ENCODE measurements at regions not wholly inside any gene's neighbourhood (a gene's known extent, or its start where the extent isn't known, plus 50 kb on each side); places are given as distances from the start of the nearest gene placed in this dataset.
"Not testable (repeated sequence)": the region's sequence is repeated elsewhere in the genome, so short reads cannot be mapped to it uniquely, and the experiment has no call there.

DNA sequence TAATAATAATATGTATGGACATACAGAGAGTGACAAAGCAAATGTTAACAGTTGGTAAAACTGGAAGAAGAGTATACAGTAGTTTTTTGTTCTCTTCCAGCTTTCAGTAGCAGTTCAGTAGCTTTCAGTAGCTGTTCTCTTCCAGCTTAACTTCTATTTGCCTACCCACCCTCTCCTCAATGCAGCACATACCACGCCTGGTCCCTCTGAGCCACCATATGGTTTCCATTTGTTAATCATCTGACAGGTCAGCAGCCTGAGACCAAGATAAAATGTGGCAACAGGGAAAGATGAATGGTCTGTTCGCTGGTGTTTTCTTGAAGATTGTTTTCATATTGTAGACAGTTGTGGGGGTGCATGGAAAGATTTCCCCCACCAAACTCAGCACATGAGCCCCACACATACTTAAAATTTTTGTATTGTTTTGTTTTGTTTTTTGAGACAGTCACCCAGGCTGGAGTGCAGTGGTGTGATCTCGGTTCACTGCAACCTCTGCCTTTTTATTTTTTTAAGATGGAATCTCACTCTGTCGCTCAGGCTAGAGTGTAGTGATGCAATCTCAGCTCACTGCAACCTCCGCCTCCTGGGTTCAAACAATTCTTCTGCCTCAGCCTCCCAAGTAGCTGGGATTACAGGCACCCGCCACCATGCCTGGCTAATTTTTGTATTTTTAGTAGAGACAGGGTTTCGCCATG lies 56.8 kb downstream of the ATP6V0E2 start:
- WGBS, 2 donors (ENCODE audit: low coverage in 1 of 2): 3% methylated on average over 3 of the region's 7 CpGs; no CpG with 5 or more reads in 1 of the 2 donors
- H3K27ac ChIP-seq, H3K36me3 ChIP-seq, H3K27me3 ChIP-seq, H3K4me3 ChIP-seq, H3K4me1 ChIP-seq, H3K9me3 ChIP-seq, ATAC-seq: not testable (repeated sequence)

DNA sequence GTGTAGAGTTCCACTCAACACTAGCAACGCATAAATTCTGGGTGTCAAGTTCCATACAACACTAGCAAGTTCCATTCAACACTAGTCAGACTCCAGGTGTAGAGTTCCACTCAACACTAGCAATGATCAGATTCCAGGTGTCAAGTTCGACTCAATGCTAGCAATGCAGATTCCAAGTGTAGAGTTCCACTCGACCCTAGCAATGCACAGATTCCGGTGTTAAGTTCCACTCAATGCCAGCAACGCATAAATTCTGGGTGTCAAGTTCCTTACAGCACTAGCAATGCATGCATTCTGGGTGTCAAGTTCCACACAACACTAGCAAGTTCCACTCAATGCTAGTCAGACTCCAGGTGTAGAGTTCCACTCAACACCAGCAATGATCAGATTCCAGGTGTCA lies 60.0 kb downstream of the ATP6V0E2 start:
- not testable (repeated sequence) for H3K9me3 ChIP-seq, H3K27ac ChIP-seq, H3K4me3 ChIP-seq, H3K4me1 ChIP-seq, H3K36me3 ChIP-seq, H3K27me3 ChIP-seq, ATAC-seq
- 68% methylated on average over 3 of the region's 5 CpGs; no CpG with 5 or more reads in 1 of the 2 donors for WGBS, 2 donors (ENCODE audit: low coverage in 1 of 2)

DNA sequence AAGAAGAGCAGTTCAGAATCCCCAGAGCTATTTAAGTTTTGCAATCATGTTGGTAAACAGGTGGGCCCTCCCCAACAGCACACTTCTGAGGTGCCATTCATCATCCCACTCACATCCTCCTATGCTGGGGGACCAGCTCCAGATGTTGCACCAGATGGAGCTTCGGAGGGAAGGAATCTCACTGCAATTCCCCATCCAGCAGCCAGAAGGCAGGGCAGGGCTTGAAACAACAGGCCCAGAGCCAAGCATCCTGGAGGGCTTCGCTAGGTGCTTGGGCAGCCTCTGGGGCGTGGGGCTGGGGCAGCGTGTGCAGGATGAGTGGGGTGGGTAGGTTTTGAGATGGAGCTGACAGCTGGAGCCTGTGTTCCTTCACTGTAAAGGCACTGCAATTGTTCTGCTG lies 73.6 kb downstream of the ATP6V0E2 start:
- H3K27ac ChIP-seq, H3K27me3 ChIP-seq, H3K4me1 ChIP-seq, H3K9me3 ChIP-seq, ATAC-seq, H3K4me3 ChIP-seq, H3K36me3 ChIP-seq: not testable (repeated sequence)
- WGBS, 2 donors (ENCODE audit: low coverage in 1 of 2): no CpG with 5 or more reads among the region's 4 CpGs

- no CpG with 5 or more reads among the region's 13 CpGs for WGBS, 2 donors (ENCODE audit: low coverage in 1 of 2)
- H3K4me3 ChIP-seq: not testable (repeated sequence)
- peak; percentile 2 for ATAC-seq
These were observed 74.7 kb downstream of the ATP6V0E2 start for GRCh38 chr7:149948444-149948843.

GRCh38 chr7:149949863-149950577 lies 76.3 kb downstream of the ATP6V0E2 start:
- not testable (repeated sequence) for H3K27ac ChIP-seq, H3K4me3 ChIP-seq, H3K9me3 ChIP-seq, H3K27me3 ChIP-seq, H3K4me1 ChIP-seq, ATAC-seq, H3K36me3 ChIP-seq
- 42 to 49% methylated on average over 3 to 4 of the region's 13 CpGs for WGBS, 2 donors (ENCODE audit: low coverage in 1 of 2)

More at GRCh38 chr7:149948444-149948843, 74.7 kb downstream of the ATP6V0E2 start:
- H3K4me1 ChIP-seq, H3K27me3 ChIP-seq, H3K27ac ChIP-seq, H3K9me3 ChIP-seq, H3K36me3 ChIP-seq: not testable (repeated sequence)

DNA sequence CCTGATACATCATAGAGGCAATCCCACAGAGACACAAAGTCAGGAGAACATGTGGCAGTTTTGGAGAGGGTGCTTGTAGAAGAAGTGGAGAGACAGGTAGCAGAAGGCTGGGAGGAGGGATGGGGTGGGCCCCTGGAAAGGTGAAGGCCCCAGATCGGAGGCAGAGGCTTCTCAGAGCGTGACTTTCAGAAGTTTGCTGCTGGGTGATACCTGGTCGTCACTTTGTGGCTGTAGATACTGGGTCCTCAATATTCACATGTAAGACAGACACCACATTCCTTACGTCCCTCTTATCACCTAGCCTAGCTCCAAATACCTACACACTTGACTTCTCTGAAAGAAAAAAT lies 76.8 kb downstream of the ATP6V0E2 start:
- H3K4me1 ChIP-seq, H3K27ac ChIP-seq, H3K9me3 ChIP-seq, H3K4me3 ChIP-seq, H3K36me3 ChIP-seq, ATAC-seq, H3K27me3 ChIP-seq: not testable (repeated sequence)
- no CpG with 5 or more reads among the region's 4 CpGs for WGBS, 2 donors (ENCODE audit: low coverage in 1 of 2)

DNA sequence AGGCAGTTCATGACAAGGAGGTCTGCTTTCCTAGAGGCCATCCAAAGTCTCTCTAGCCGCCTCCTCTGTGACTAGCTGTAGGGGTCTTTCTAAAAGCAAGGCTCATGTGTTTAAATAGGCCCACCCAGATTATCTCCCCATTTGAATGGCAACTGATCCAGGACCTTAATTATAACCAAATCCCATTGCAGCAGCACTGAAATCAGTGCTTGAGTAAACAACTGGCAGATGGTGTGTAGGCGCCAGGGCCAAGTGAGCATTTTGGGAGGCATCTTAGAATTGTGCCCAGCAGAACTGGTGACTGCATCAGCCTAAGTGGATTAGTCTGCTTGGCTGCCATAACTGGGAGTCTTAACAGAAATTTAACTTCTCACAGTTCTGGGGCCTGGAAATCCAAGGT lies 77.8 kb downstream of the ATP6V0E2 start:
- WGBS, 2 donors (ENCODE audit: low coverage in 1 of 2): 100% methylated on average over 1 of the region's 2 CpGs; no CpG with 5 or more reads in 1 of the 2 donors
- not testable (repeated sequence) for H3K4me3 ChIP-seq

DNA sequence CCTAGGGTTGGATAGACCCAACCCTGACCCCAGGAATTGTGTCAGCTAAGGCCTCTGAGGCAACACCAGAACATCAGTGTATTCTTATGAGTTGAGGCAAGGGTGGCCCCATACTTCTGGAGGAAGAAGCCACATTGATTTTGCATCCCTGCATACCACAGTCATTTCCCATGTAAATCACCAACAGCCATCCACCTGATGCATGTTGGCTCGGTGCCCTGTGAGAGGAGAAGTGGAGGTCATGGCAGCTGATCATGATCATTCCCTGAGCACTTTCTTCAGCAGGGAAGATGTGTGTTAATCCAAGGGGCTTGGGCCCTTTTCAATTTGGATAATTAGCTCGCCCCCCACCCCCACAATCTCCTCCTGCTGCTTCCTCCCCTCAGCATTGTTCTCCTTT lies 85.1 kb downstream of the ATP6V0E2 start:
- H3K4me3 ChIP-seq, H3K36me3 ChIP-seq, ATAC-seq, H3K27me3 ChIP-seq, H3K4me1 ChIP-seq, H3K9me3 ChIP-seq, H3K27ac ChIP-seq: not testable (repeated sequence)
- 36% methylated on average over 2 of the region's 2 CpGs; no CpG with 5 or more reads in 1 of the 2 donors for WGBS, 2 donors (ENCODE audit: low coverage in 1 of 2)

More for the DNA sequence above, 77.8 kb downstream of the ATP6V0E2 start:
- not testable (repeated sequence) for H3K4me1 ChIP-seq, H3K36me3 ChIP-seq, H3K27me3 ChIP-seq, H3K27ac ChIP-seq, H3K9me3 ChIP-seq, ATAC-seq

DNA sequence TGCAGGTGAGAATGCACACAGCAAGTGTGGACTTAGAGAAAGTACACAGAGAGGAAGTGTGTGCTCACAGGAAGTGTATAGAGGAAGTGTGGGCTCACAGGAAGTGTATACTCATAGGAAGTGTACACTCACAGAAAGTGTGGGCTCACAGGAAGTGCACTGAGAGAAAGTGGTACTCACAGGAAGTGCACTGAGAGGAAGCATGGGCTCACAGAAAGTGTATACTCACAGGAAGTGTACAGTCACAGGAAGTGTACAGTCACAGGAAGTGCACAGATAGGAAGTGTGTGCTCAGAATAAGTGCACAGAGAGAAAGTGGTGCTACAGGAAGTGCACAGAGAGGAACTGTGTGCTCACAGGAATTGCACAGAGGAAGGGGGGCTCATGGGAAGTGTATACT lies 87.1 kb downstream of the ATP6V0E2 start:
- H3K36me3 ChIP-seq, ATAC-seq, H3K9me3 ChIP-seq, H3K4me1 ChIP-seq, H3K27me3 ChIP-seq, H3K27ac ChIP-seq, H3K4me3 ChIP-seq: not testable (repeated sequence)

DNA sequence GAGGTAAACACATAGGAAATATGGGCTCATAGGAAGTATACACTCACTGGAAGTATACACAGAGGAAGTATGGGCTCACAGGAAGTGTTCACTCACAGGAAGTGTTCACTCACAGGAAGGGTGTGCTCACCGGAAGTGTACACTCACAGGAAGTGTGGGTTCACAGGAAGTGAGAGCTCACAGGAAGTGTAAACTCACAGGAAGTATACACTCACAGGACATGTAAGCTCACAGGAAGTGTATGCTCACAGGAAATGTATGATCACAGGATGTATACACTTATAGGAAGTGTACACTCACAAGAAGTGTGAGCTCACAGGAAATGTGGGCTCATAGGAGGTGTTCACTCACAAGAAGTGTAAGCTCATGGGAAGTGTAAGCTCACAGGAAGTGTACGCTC lies 88.1 kb downstream of the ATP6V0E2 start:
- H3K4me1 ChIP-seq, ATAC-seq, H3K36me3 ChIP-seq, H3K27ac ChIP-seq, H3K27me3 ChIP-seq, H3K4me3 ChIP-seq, H3K9me3 ChIP-seq: not testable (repeated sequence)
- 50 to 83% methylated on average over 1 of the region's 2 CpGs for WGBS, 2 donors (ENCODE audit: low coverage in 1 of 2)

DNA sequence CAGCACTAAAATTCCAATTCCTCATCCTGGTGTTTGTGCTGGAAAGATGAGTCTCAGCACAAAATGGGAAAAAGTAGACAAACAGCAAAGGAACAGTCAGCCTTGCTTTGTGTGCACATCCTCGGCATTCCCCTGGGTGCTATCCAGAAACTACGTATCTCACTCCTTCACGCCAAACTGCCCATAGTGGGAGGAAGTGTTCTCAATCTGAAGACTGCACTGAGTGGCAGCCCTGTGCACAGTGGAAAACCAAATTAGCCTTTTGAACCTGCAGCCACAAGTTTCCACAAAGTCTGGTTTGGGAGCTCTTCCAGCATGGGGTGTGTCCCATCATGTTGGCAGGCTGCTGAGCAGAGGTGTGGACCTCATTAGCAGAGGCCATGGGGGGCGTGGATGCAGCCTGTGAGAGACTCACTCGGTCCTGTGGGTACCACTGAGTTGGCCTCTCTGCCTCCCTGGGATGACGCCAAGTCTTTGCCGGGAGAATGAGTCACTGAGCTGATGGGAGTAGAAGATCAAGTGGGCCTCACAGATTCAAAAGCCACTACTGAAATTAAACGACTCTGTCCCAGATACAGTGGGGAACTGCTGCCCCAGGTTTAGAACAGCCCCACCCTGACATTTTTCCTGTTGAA lies 89.0 kb downstream of the ATP6V0E2 start:
- not testable (repeated sequence) for ATAC-seq

GRCh38 chr7:149963985-149964384 lies 90.2 kb downstream of the ATP6V0E2 start:
- H3K27ac ChIP-seq, H3K4me1 ChIP-seq, H3K27me3 ChIP-seq, H3K36me3 ChIP-seq, H3K9me3 ChIP-seq, H3K4me3 ChIP-seq, ATAC-seq: not testable (repeated sequence)
- WGBS, 2 donors (ENCODE audit: low coverage in 1 of 2): 95 to 100% methylated on average over 1 to 2 of the region's 5 CpGs

More for the DNA sequence above, 89.0 kb downstream of the ATP6V0E2 start:
- not testable (repeated sequence) for H3K4me3 ChIP-seq, H3K36me3 ChIP-seq, H3K27ac ChIP-seq, H3K9me3 ChIP-seq, H3K27me3 ChIP-seq, H3K4me1 ChIP-seq
- 20% methylated on average over 4 of the region's 8 CpGs; no CpG with 5 or more reads in 1 of the 2 donors for WGBS, 2 donors (ENCODE audit: low coverage in 1 of 2)

GRCh38 chr7:149966444-149966843 lies 92.7 kb downstream of the ATP6V0E2 start:
- no CpG with 5 or more reads among the region's 2 CpGs for WGBS, 2 donors (ENCODE audit: low coverage in 1 of 2)
- not testable (repeated sequence) for ATAC-seq, H3K4me1 ChIP-seq, H3K27me3 ChIP-seq, H3K36me3 ChIP-seq, H3K4me3 ChIP-seq, H3K9me3 ChIP-seq, H3K27ac ChIP-seq

- WGBS, 2 donors (ENCODE audit: low coverage in 1 of 2): no CpG with 5 or more reads among the region's 10 CpGs
- not testable (repeated sequence) for H3K9me3 ChIP-seq, H3K36me3 ChIP-seq, ATAC-seq, H3K4me3 ChIP-seq, H3K4me1 ChIP-seq, H3K27me3 ChIP-seq, H3K27ac ChIP-seq
These were observed 99.2 kb downstream of the ATP6V0E2 start for GRCh38 chr7:149972977-149973376.
